LHCN-M2 (cell line): ENCODE measurements at regions not wholly inside any gene's neighbourhood (a gene's known extent, or its start where the extent isn't known, plus 50 kb on each side); places are given as distances from the start of the nearest gene placed in this dataset.

Source experiments
- DNase-seq: peaks from one replicate; pipeline ENCODE4 v3.0.0-alpha.2; 2012; ENCODE audit warnings: low read depth

DNA sequence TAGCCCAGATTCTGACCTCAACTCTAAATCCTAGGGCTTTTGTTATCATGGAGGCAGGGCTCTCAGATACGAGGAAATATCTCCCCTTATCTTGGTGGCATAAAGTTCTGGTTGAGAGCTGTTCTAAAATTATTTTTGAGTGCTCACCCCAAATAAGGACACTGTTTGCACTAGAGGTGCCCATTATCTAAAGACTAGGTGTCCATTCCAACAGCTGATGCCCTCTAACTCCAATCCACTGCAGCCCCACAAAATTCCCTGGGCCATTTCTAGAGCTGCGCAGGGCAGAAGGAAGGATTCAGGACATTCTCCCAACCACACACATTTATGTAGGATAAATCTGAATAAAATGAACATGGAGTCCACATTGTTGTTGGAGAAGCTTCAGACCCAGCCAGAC, 301.9 kb downstream of the FGFR2 start:
- DNase-seq, result no peak

DNA sequence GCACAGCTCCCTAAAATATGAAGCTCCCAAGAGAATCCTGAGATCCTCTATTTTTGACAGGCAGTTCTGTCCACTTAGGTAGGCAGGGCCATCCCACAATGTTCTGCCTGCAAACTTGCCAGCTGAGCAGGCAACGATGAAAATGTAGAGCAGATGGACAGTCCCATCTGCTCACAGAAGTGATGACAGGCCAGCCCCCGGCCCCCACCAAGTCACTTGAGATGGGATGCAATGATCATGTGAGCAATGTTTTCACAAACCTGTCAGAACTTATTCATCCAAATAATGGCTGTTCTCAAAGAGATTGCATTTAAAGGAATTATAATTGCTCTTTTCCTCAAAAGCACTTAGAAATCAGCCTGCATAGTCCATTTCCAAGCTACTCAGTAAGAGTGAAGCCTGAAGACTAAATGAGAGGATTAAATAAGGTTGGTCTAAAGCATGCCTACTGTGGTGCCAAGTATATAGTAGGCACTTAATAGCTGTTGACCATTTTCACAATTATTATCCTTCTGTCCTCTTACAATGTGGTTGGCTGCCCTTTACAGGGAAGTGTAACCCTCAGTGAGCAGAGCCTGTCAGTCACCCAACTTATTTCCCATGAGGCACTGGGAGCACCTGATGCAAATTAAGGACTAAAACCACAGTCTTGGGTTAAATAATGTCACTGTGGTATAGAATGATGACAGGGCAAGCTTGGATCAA, 301.2 kb downstream of the FGFR2 start:
- DNase-seq, result no peak

DNA sequence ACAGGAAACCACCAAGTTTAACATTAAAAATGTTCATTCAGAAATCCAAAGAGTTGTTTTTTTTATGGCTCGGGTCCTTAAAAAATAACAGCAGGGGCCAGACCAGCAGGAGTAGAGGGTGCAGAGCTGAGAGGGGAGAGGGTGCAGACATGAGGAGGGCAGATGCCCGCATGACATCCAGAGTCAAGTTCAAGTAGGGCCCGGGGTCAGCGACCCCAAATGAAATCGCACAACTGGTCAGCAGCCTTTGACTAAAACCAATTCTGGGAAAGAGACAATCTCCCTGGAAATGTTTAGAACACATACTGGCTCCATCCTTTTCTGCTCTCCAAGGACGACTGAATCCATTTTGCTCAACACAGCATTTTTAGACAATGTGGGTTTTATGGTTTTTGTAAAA, 297.5 kb downstream of the FGFR2 start:
- no peak for DNase-seq

DNA sequence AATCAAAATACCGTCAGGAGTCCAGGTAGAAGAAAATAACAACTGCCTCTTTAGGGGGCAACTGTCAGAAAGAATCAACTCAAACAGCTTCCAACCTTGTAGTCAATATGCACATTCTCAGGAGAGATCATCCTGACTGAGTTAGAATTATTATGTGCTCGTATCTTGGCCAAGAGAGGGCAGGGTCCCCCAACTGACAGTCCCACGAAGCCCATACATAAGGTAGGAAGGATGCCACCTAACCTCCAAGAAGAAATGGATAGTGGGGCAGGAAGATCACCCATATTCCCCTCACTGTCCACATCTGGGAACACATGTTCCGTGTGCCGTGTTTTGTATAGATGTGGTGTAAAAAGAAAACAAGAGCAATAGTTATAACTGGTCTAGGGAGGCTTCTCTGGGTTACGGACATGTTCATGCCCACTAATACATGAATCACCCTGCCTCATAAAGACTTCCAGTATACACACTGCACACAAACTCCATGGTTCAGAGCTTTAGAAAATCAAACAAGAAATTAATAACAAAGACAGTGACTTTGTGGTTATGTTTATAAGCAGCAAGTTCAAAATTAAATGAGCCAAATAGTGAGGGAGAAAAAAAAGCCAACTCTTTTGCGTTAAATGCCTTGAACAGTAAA, 295.6 kb downstream of the FGFR2 start:
- DNase-seq, result no peak

DNA sequence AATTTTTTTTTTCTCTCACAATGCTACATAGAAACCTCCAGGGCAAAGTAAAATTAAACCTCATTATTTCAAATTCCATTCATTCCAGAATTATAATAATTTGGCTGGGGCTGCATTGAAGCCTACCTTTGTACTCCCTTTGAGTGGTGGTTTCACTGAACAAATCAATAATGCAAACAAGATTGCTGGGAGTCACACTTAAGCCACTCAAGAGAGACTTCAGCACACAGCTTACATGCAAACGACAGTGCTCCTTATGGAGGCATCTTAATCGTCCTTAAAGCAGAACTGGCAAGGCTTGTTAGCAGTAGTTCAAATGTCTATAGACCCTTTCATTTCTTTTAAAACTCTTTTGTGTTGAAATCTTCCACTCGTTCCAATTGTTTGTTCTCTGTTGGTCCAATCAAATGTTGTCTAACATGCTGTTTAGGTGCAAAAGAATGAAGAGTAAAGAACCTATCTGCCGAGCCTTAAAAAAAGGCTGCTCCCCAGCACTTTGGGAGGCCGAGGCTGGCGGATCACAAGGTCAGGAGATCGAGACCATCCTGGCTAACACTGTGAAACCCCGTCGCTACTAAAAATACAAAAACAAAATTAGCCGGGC, 294.9 kb downstream of the FGFR2 start:
- DNase-seq, result no peak

DNA sequence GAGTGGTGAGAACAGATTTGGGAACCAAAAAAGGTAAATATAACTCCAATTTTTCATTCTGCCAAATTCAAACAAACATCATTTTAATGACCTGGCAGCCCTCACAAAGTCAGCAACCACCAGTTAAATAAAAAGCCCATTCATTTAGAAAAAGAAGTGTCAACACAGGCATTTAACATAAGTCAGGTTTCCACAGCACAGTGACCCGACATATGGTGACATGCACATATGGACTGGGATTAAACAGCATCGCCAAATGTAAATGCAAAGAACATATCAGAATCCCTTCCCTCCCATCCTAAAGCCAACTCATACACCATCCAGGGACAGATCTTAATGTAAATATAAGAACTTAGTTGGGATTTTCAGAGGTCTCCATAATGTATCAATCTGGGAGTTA, 293.2 kb downstream of the FGFR2 start:
- DNase-seq, result no peak

DNA sequence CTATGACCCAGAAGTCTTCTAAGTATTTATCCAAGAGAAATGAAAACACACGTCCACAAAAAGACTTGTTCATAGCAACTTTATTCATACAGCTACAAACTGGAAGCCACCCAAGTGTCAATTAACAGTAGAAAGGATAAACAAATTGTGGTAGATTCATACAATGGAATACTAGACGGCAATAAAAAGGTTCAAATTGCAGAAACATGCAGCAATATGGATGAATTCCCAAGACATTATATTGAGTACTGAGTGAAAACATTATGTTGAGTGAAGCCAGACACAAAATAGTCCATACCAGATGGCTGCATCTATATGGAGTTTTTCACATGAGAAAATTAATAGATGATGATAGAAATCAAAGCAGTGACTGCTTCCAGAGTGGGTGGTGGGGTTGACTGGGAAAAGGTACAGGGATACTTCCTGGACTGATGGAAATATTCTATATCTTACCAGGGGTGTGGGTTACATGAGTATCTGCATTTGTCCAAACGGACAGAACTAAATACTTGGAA, 292.0 kb downstream of the FGFR2 start:
- DNase-seq, result no peak

DNA sequence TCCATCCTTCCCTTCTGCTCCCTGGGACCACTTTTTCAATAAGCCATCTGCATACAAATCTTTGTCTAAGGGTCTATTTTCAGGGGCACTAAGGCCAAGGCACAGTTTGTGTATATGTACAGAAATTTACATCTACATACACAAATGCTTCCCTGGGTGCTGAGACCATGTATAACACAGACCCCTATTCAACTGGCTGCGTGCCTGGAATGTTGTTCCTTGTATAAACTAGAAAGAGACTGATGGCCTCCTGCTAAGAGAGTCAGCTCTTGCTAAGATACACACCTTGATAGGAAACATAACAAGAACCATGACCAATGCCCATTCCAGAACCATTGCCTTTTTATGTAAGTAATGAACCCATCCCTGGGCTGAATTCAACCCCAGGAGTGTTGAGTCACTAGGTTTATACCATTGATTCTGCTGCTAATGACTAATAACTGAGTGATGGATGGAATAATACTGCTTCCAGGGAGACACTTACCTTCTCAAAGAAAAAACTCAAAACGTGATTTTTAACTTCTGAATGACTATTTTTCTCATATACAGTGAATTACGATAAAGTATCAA, 290.7 kb downstream of the FGFR2 start:
- no peak for DNase-seq

DNA sequence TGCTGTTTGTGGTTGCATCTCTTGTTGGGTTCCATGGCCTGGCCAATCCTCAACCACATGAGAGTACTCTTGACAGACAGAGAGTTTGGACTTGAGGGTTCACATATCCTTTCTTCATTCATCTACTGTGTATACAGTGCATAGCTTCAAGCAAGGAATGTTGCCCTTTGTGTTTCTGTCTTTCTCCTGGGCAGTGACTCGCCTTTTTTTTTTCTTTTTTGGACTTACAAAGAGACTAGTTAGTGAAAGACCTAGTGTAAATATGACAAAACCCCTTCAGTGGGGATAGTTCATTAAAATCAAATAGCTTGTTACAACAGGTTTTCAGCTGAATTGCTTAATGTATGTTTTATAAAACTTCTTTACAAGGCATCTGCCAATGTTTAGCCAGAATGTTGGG, 290.2 kb downstream of the FGFR2 start:
- DNase-seq, result no peak

DNA sequence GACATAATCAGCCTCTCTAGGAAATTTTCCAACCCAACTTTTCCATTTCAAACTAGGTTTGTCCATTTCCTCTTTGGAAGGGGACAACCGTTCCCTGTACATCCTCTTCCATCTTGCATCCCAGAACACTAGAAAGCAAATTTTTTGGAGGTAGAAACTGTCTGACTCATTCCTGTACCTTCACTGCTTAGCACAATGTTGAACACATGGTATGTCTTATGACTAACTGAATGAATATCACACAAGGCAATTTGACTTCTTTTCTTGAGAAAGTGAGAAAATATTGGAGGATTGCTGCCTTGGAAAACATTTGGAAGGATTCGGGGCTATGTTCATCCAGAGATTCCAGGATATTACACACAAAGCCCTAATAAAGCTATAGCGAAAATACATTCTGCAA, 289.1 kb downstream of the FGFR2 start:
- DNase-seq, result no peak

DNA sequence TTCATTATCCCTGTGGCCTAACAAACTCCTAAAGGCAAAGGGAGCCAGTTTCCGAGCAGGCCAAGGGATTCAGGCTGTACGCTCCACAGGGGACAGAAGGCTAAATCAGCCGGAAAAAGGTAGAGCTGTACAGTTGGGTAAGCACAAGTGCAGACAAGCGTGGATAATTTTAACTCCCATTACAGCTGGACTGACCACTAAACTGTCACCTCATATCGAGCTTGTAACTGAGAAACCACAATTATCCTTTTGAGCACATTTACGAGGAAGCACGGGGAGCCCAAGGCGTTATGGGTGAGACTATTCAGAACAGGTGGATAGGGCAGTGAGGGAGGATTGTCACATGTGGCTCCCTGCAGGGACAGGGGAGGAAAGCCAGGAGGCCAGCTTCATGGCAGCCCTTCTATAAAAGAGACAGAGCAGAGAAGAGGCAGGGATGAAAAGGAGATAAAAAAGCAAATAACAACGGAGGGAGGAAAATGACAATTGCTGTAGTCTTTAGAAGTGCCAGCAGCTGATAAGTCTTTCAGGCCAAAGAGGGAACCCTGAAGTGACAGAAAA, 288.0 kb downstream of the FGFR2 start:
- DNase-seq, result peak; percentile 1

DNA sequence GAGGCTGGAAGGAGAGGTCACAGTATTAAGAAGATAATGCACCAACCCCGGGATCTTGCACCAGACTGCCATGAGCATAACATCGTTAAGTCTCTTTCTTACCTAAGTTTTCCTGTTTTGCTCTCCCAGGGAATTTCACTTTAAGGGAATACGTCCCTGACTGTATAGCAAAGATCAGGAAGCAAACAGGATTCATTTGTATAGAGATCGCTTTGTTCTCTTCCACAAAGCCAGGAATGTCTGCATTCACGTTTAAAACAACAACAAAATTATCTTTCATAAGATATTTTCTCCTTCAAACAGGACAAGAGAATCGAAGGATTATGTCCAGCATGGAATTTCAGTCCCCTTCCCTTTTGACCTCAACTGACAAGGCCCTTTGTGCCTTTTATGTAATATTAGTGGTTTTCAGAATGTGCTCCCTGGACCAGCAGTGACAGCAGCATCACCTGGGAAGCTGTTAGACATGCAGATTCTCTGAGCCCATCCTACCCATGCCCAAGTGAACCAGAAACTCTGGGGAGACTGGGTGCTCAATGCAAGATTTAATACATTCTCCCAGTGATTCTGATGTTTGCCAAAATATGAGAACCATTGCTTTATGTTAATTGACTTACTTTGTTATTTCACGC, 286.3 kb downstream of the FGFR2 start:
- DNase-seq, result no peak

DNA sequence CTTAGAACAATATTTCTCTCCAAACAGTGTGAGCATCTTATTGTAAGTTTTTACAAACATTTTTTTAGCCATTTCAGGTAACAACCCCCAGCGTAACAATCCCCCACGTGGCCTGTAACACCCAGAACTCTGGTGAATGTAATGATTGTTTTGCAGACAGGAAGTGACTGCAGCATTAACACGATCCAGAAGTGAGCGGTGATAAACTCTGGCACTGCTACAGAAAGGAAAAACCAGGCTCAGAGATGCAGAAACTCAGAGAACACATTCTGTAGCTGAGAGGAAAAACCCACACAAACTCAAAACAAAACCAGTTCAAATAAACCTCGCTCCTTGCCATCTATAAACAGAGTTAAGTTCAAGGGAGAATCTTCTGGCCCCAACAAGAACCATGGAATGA, 285.7 kb downstream of the FGFR2 start:
- no peak for DNase-seq

DNA sequence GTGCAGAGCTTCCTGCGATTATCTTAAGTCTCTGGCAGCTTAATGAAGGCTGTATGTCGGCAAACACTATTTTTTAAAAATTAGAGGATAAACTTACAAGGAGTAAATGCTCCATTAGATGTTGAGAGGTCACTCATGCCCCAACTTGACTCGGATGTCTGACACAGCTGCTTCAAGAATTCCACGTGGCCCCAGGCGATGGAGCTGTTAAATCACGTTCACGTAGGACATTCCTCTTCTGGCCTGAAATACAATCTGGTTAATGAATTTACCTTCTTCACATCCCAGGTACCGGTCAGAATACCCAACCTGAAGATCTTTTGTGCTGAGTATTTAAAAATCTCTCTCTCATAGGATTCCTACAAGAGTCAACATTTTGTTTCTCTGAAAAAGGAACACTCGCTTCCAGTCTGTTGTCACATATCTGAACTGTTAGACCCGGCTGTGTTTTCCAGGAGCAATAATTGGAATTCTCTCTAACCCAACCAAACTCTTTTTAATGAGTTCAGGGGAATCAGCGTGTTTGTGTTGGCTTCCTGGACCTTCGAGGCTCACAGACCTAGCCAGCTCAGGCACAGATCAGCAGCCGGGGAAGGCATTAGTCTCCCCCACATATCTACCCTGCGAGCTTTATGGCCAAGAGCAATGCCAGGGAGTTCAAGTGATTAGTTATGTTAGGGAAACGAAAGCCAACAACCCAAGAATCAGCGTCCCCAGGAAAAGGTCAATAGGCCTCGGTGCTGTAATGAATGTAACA, 284.9 kb downstream of the FGFR2 start:
- DNase-seq, result no peak

DNA sequence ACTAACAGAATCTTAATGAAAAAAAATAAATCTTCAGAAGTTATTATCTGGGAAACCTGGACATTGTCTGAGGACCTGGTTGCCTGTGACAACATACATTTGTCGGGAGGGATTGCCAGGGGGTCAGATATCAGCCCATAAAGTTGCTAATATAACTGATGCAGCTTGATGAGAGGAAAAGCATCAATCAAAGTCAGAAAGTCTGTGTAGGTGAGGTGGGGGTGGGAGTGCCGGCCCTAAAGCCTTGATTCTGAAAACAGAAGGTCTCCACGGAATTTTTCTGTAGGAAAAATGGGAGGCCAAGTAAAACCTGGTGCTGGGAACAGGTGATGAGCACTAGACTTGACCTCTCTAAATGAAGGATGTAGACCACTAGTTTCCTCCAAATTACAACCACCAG, 281.8 kb downstream of the FGFR2 start:
- no peak for DNase-seq

DNA sequence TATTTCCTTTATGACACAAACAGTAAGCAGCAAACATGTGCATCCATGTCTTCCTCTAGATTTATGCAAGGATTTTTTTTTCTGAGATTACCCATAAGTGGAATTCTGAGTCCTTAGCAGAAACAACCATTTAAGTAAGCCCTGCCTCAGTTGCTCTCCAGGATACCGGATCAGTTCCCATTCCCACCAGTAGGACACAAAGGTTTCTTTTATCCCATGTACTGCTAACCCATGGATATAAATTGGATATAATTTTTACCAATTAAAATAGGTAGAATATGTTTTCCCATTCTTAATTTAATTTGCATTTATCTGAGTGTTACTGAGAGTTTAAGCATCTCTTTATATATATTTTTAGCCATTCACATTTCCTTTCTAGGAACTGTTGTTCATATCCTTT, 280.9 kb downstream of the FGFR2 start:
- DNase-seq, result no peak

DNA sequence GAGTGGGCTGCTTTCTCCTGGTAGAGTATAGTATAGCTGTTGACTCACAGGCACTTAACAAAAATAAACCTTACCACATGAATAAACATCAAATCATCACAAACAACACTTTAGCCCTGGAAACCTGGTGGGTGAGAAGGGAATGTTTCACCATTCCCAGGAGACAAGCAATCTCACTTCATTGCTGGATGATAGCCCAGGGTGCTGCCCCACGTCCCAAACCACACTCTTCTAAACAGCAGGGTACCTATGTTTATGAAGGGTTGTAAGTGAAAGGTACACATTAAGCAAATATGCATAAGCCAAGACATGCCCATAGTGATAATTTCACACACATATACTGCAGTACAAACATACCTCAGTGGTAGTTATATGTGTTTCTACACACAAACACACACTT, 276.2 kb downstream of the FGFR2 start:
- DNase-seq, result no peak

DNA sequence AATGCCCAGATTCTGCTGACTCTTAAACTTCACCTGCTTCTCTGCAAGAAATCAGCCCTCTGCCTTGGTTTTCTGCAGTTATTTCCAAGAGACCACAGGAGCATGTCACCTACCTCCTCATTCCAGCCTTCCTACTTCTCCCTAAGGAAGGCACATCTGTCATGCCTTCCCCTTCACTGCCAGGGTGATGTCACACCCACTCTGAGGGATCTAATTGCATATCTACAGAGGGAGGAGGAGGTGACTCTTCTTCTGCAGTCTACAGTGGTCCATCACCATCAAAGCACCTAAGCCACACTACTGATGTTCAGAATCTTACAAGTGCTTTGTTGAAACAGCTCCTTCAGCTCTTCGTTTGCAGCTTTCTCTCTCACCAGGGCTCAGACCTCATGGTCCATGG, 275.5 kb downstream of the FGFR2 start:
- no peak for DNase-seq

DNA sequence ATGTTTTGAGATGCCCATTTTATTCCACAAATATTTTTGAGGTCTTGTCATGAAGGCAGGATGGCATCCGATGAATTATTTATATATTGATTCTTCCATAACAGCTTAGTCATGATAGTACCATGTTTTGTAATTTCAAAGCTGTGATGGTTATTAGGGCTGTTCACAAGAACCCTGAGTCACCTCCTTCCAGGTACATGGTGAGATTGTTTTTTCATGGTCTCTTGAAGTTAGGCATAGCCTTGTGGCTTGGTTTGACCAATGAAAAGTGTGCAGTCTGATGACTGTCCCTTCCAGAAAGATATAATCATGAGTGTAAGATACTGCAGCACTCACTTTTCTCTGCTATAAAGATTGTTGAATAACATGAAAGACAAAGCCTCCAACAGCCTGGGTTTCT, 274.8 kb downstream of the FGFR2 start:
- no peak for DNase-seq

DNA sequence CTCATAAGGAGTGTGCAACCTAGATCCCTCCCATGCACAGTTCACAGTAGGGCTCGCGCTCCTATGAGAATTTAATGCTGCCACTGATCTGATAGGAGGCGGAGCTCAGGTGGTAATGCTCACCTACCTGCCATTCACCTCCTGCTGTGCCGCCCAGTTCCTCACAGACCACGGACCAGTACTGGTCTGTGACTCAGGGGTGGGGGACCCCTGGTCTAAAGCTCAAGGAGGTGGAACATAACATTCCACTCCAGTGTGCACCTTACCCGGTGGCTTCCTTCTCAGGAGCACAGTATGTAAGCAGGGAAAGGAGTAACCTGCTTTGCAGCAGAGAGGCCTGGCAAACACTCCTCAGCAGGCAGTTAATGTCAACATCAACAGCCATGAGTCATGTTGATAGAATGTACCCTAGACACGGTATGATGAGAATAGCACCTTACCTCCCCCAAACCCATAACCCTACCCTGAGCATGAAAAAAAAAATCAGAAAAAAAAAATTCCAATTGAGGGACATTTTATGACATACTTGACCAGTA, 273.5 kb downstream of the FGFR2 start:
- DNase-seq, result no peak
